ENCODE measurements at regions not wholly inside any gene's neighbourhood (a gene's known extent, or its start where the extent isn't known, plus 50 kb on each side); places are given as distances from the start of the nearest gene placed in this dataset.

DNA sequence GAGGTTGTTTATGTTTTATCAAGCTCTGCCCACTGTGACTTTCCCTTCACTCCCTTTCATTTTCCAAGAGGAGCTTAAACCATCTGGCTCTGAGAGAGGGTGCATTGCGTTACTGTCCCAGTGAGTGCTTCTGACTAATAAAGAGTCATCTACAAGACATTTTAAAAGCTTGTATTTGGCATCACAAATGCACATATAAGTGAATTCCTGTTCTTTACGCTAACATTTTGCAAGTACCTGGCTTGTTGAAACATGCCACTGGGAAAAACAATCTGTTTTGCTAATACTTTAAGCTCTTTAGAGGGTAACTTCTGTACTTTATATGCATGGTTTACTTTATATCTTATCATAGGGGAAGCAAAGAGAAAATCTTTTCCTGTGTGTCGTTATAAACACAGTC, 534.6 kb upstream of the POM121L12 start:
- no peaks in the 10 kb centered on the region for H3K9me3 ChIP-seq
- no peaks in the 10 kb centered on the region for H3K36me3 ChIP-seq
- WGBS, result 50% methylated on average over 3 of the region's 3 CpGs
- TF ChIP-seq EP300 (IDR thresholded peaks at IDR 0.05) (no peak), POLR2AphosphoS5 (IDR thresholded peaks at IDR 0.05) (no peak)
- TF ChIP-seq, protein P1, sequence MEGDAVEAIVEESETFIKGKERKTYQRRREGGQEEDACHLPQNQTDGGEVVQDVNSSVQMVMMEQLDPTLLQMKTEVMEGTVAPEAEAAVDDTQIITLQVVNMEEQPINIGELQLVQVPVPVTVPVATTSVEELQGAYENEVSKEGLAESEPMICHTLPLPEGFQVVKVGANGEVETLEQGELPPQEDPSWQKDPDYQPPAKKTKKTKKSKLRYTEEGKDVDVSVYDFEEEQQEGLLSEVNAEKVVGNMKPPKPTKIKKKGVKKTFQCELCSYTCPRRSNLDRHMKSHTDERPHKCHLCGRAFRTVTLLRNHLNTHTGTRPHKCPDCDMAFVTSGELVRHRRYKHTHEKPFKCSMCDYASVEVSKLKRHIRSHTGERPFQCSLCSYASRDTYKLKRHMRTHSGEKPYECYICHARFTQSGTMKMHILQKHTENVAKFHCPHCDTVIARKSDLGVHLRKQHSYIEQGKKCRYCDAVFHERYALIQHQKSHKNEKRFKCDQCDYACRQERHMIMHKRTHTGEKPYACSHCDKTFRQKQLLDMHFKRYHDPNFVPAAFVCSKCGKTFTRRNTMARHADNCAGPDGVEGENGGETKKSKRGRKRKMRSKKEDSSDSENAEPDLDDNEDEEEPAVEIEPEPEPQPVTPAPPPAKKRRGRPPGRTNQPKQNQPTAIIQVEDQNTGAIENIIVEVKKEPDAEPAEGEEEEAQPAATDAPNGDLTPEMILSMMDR (IDR thresholded peaks at IDR 0.05), result no peak
- intact Hi-C loops (cut with DNase I), result no loop called here
- no peaks in the 10 kb centered on the region for H3K27me3 ChIP-seq
- H3K4me3 ChIP-seq, result no peak overlapping the region
- H3K27ac ChIP-seq (replicated peaks in 1 of 4), result no peak overlapping the region
- H3K4me1 ChIP-seq, result no peaks in the 10 kb centered on the region
- no peak for DNase-seq (ENCODE audit: extremely low spot score)

DNA sequence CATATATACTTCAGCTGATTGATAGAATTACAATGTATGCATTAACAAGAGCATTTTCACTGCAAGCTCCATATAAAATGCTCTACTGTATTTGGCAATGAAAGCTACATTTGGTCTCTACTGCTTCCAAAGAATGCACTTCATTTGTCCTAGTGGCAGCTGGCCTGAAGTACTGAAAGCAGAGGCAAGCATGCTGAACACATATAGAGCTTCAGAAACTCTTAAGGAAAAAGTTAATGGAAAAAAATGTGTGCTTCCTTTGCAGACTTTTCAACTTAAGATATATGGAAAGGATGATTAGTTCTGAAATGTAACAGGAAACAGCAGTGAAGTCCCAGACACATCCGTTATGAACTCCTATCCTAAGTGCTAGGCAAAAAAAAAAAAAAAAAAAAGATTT, 537.1 kb upstream of the POM121L12 start:
- WGBS, result 46% methylated on average over 1 of the region's 1 CpG
- no peak for DNase-seq (ENCODE audit: extremely low spot score)
- intact Hi-C loops (cut with DNase I), result no loop called here

DNA sequence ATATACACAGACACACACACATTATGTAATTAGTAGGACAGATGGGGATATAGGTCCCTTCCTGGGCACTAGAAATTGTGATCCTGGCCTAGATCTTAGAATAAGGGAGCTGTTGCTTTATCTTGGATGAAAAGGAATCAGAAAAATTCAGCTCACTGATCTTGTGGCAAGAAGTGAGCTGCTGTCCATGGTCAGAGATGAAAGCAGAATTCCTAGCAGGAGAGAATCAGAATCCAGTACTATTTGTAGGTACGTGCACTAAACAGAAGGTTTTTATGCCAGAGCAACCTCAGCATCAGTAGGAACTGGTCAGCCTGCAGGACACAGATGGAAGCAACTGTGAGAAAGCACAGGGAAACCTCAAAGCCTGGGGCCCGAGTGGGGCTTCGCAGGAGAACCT, 549.2 kb upstream of the POM121L12 start:
- Histone ChIP-seq H3K4me1 (no peaks in the 10 kb centered on the region), H3K9me3 (no peaks in the 10 kb centered on the region), H3K27me3 (no peaks in the 10 kb centered on the region), H3K27ac (replicated peaks in 1 of 4) (no peak overlapping the region), H3K4me3 (no peak overlapping the region), H3K36me3 (no peaks in the 10 kb centered on the region)
- no peak for TF ChIP-seq POLR2AphosphoS5 (IDR thresholded peaks at IDR 0.05)
- TF ChIP-seq, protein P1 (IDR thresholded peaks at IDR 0.05), result no peak
- no peak for TF ChIP-seq POLR2A (IDR thresholded peaks at IDR 0.05; ENCODE audit: low read depth)
- TF ChIP-seq EP300 (IDR thresholded peaks at IDR 0.05), result no peak
- intact Hi-C loops (cut with DNase I), result no loop called here
- 76% methylated on average over 3 of the region's 3 CpGs for WGBS
- no peak for DNase-seq (ENCODE audit: extremely low spot score)

More for the DNA sequence above, 537.1 kb upstream of the POM121L12 start:
- Histone ChIP-seq H3K4me1 (no peaks in the 10 kb centered on the region), H3K9me3 (no peaks in the 10 kb centered on the region), H3K4me3 (no peak overlapping the region), H3K27me3 (no peaks in the 10 kb centered on the region), H3K36me3 (no peaks in the 10 kb centered on the region), H3K27ac (replicated peaks in 1 of 4) (no peak overlapping the region)
- TF ChIP-seq, protein P1 (IDR thresholded peaks at IDR 0.05), result no peak
- TF ChIP-seq POLR2A (IDR thresholded peaks at IDR 0.05; ENCODE audit: low read depth), result no peak
- TF ChIP-seq EP300 (IDR thresholded peaks at IDR 0.05), result no peak
- no peak for TF ChIP-seq POLR2AphosphoS5 (IDR thresholded peaks at IDR 0.05)

DNA sequence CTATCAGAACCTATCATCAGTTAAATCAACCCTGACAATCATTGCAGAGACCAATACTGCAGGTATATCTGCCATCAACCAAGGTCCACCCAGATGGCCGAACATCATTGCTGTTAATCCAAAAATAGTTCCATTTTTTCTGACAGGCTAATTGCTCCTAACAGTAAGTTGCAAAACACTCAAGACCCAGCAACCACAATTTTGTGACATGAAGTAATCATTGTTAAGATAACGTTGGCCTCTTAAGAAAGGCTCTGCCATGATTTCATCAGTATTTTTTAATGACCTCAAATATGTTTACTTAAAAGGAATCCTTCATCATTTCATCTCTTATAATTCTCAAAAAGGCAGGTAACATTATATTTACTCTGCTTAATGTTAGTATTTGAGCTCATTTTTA, 553.4 kb upstream of the POM121L12 start:
- Histone ChIP-seq H3K27me3 (no peaks in the 10 kb centered on the region), H3K4me3 (no peak overlapping the region), H3K36me3 (no peaks in the 10 kb centered on the region), H3K27ac (replicated peaks in 1 of 4) (no peak overlapping the region), H3K4me1 (no peaks in the 10 kb centered on the region), H3K9me3 (no peaks in the 10 kb centered on the region)
- DNase-seq (ENCODE audit: extremely low spot score), result no peak
- intact Hi-C loops (cut with DNase I), result no loop called here
- 71% methylated on average over 2 of the region's 2 CpGs for WGBS
- TF ChIP-seq POLR2AphosphoS5 (IDR thresholded peaks at IDR 0.05) (no peak), POLR2A (IDR thresholded peaks at IDR 0.05; ENCODE audit: low read depth) (no peak), EP300 (IDR thresholded peaks at IDR 0.05) (no peak)
- TF ChIP-seq, protein P1 (IDR thresholded peaks at IDR 0.05), result no peak

DNA sequence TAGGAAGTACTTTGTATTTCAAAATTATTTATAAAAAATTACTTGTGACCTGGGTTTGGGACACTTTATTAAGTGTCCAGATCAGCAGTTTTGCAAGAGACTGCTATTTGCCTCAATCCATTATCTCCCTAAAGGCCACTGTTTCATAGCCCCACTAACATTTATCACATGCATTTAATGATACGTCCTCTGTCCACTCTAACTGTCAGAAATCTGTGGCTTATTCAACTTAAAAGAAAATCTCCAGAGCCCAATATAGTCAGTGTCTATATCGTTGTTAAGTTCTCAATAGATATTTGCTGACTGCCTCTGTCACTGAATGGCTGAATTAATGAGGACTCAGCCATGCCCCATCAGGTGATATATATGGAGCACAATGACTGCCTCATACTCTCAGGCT, 553.9 kb upstream of the POM121L12 start:
- 55% methylated on average over 2 of the region's 2 CpGs for WGBS
- Histone ChIP-seq H3K4me3 (no peak overlapping the region), H3K36me3 (no peaks in the 10 kb centered on the region), H3K27ac (replicated peaks in 1 of 4) (no peak overlapping the region), H3K4me1 (no peaks in the 10 kb centered on the region), H3K9me3 (no peaks in the 10 kb centered on the region), H3K27me3 (no peaks in the 10 kb centered on the region)
- intact Hi-C loops (cut with DNase I), result no loop called here
- TF ChIP-seq, protein P1 (IDR thresholded peaks at IDR 0.05), result no peak
- no peak for TF ChIP-seq POLR2A (IDR thresholded peaks at IDR 0.05; ENCODE audit: low read depth)
- no peak for TF ChIP-seq POLR2AphosphoS5 (IDR thresholded peaks at IDR 0.05)
- no peak for TF ChIP-seq EP300 (IDR thresholded peaks at IDR 0.05)
- DNase-seq (ENCODE audit: extremely low spot score), result no peak
